Ureter (tissue), 1 donor: ENCODE measurements at regions not wholly inside any gene's neighbourhood (a gene's known extent, or its start where the extent isn't known, plus 50 kb on each side); places are given as distances from the start of the nearest gene placed in this dataset.
A peak's percentile ranks its signal among the peaks of the same experiment; 100 is the strongest.
"Not testable (repeated sequence)": the region's sequence is repeated elsewhere in the genome, so short reads cannot be mapped to it uniquely, and the experiment has no call there.

ENCODE experiments used
- DNase-seq: peaks from one replicate; pipeline ENCODE4 v3.0.0-alpha.2; 2020; ENCODE audit warnings: low spot score
- donor health status: DM: yes; HTN: yes; CAD: no.

DNA sequence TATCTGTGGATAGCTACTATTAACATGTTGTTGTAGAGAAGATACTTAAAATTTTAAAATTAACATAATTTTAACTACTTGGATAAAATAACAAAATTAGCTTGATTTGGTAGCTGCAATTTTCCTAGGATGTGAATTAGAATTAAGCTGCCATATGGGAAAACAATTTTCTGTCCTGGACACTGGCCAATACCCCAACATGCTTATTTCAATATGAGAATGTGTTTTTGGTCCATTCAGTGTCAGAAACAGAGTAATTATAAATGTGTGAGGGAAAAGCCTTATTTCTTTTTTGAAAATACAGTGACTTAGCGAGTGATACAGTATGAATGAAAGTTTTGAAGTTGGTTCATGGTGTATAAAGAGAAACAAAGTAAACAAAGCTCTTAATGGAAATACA lies 948.3 kb upstream of the GYPC start:
- DNase-seq: no peak

DNA sequence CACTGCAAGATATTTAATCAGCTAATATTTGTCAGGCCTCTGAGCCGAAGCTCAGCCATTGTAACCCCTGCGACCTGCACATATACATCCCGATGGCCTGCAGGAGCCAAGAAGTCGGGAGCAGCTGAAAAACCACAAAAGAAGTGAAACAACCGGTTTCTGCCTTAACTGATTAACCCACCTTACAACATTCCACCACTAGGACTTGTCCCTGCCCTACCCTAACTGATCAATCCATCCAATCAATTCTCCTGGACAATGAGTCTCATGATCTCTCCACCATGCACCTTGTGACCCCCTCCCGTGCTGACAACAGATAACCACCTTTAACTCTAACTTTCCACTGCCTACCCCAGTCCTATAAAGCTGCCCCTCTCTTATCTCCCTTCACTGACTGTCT lies 945.4 kb upstream of the GYPC start:
- peak; percentile 48 for DNase-seq

DNA sequence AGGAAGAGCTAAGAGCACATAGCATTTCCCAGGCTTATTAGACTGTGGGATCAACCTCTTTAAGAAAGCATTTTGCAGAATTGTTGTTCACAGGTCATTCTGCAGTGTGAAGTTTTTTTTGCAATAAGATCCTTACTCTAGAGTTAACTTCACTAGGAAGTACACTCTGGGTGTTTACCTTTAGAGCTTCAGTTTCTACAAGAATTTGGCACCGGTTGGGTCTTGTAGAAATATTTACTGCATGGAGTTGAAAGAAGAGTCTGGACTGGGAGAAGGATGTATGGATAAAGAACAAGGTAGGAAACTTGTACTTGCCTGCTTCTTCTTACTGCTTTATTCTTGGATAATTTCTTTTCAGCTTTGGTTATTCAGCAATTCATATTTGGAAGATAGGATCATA lies 944.9 kb upstream of the GYPC start:
- no peak for DNase-seq

DNA sequence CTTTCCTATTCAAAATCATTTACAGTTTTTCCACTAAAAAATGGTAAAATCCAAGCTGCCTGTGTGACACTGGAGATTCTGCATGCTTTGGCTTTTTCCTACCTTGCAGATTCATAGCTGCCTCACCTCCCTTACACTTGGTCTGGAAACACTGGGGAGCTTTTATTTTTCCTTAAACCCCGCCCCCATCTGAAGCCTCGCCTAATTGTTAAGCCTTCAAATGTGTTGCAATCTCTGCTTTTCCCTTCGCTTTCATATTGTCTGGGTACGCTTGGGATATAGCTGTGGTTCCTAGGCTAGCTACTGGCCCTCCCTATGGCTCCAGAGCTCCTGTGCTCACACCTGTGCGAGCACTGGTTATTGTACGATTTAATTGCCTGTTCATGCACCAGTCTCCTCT lies 942.4 kb upstream of the GYPC start:
- no peak for DNase-seq

DNA sequence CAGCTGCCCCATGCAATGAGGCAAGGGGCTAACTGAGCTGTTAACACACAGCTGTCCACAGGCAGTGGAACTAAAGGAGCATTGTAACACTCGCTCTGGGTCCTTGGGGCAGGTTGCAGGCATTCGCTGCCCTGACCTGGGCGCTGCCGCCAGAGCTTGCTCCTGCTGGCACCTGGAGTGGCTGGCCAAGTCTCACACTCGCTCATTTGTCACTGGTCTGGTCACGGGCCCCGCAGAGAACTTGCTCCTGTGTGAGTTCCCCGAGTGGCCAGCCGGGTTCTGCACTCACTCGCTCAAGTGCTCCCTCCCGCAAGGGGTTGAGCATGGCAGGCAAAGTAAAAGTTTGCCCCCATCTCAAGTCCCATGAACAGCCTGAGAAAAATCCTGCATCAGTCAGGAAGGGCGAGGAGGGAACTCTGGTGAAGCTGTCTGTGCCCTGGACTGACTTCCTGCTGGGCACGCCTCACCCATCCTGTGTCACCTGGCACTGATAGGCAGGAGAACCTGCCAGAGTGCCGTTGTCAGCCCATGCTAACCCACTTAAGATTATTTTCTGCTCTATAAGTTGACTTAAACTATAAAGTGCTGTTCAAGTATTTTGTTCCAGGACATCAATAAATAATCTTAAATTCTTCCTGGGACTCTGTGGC lies 934.8 kb upstream of the GYPC start:
- no peak for DNase-seq

DNA sequence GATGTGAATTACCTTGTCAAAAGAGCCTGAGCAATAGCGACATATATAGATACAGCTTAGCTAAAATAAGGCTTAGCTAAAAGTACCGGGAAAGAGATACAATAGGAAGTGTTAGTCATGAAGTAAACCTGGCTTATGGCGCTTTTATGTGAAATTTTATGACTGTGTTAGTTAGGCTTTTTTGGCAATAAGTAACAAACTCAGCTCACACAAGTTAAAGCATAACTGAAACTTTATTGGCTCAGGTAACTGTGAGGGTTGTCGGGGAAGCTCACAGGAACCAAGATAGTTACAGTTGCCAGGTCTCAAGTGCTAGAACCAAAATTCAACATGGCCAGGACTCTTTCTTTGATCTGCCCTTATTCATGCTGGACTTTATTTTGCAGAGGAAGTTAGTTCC lies 925.0 kb upstream of the GYPC start:
- no peak for DNase-seq

DNA sequence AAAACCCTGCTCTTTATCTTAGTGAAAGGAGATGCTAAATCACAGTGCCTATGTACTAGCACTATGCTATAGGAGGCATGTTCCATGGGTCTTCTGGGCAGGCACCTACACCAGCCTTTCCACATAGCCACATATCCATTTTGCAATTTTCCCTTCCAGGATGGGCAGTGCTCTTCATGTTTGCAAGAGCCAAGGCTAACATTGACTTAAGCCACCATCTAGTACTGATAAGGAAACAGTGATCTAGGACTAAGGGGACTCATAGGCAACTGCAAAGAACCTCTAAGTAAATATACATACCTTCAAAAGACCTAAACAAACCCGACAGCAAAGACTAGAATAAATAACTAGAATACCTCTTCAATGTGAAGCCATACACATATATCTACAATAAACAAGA lies 919.7 kb upstream of the GYPC start:
- DNase-seq: no peak

DNA sequence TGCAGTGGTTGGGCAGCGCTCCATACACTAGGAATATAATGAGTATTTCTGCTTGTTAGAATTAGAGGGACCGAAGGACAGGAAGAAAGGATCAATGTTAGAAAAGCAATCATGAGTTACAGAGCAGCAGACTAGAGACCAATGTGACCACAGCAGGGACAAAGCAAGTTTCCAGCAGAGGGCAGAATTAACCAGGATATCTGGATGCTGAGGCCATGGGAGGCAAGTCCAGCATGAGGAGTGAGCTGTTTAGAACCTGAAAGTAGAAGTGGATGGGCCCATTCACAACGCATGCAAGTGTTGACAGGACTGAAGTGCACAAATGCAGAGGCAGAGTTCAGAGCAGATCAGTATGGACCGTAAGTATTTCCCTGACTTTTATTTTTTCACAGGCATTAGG lies 910.4 kb upstream of the GYPC start:
- no peak for DNase-seq

DNA sequence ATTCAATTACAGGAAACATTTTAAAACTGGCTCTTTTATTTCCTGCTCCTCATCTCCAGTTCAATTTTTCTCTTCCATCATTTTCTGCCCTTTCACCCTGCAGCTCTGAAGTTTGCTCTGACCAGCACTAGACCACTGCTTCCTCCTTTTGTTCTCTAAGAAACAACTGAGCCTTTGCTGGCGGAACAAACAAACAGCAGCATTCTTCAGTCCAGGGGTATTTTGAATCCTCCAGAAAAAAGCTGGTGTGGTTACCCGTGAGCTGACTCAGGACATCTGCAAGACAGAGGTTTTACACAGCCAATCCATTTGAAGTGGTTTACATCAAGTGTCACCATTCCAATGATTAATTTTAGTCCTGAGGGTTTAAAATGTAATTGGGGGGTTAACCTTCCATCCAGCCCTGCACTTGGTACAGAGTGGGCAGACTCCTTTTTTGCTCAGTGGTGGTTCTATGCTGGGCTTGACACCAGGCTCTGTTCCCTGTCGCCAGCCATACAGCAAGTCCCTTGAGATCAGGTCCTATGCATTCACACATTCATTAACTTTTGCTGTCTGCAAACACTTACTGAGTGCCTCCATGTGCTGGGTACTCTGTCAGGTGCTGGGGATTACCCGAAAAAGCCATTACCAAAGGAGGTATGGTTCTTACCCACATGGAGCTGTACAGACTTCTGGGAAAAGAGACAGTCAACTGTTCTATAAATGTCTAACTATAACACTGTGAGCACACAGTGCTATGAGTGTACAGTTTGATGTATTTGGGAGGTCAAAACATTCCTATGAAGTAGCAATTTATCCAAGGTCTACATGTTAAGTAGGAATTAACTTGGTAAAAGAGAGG lies 909.4 kb upstream of the GYPC start:
- no peak for DNase-seq

DNA sequence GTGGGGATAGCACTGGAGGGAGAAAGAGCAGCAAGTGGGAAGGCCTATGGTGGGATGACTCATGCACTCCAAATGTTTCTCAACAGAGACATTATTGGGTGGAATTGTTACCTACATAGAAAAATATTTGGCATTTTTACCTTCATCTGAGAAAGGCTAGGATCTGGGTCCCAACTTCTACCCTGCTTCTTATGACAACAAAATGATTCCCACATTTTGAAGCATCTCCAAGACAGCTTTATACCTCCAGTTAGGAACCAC lies 908.9 kb upstream of the GYPC start:
- no peak for DNase-seq

DNA sequence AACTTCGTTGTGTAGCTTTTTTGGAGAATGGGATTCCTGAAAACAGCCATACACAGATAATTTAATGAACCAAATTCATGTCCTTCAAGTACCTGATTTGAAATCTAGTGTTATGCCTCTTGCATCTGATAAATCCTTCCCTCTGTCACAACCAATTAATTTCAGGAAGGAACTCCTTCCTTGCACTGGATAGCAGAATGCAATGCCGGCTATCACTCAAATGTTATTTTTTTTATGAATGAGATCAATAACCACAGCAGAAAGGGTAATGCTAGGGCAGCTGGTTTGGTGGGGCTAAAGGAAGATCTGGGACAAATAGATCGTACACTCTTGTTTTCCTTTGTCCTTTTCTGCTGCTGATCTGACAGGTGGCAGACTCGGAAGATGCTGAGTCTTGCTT lies 899.5 kb upstream of the GYPC start:
- no peak for DNase-seq

DNA sequence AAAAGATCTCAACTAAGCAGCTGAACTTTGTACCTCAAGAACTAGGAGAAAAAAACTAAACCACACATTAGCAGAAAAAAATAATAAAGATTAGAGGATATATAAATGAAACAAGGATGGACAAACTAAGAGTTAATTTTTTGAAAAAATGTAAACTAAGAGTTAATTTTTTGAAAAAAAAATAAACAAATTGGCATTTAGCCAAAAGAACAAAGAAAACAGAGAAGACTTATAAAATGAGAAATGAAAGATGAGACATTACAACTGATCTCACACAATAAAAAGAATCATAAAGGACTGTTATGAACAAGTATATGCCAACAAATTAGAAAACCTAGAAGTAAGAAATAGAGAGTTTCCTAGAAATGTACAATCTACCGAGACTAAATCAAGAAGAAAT lies 859.2 kb upstream of the GYPC start:
- no peak for DNase-seq

DNA sequence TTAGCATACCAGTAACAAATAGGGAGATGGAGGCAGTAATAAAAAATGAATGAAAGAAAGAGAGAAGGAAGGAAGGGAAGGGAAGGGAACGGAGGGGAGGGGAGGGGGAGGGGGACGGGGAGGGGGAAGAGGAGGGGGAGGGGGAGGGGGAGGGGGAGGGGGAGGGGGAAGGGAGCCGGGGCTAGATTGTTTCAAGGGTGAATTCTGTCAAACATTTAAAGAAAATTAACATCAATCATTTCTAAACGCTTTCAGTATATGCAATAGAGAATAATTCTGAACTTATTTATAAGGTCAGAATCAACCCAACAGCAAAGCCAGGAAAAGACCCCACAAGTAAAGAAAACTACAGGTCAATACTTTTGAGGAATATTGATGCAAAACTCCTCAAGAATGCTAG lies 858.8 kb upstream of the GYPC start:
- no peak for DNase-seq

DNA sequence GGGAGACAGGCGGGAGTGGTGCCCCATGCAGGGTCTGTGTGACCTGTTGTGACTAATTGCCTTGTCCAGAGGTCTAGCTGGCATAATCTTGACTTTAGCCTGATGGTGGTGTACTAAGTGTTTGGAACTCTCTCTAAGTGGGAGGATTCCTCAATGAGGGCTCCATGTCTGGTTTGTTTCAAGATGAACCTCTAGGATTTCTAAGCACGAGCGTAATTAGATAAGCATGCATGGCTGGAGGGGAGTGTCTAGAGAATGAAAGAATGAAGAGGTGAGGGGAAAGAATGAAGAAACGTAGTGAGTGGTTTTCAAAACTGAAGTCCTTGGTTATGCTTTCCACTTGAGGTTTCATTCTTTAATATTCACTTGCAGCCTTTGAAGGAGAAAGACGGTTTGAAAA lies 833.2 kb upstream of the GYPC start:
- no peak for DNase-seq

DNA sequence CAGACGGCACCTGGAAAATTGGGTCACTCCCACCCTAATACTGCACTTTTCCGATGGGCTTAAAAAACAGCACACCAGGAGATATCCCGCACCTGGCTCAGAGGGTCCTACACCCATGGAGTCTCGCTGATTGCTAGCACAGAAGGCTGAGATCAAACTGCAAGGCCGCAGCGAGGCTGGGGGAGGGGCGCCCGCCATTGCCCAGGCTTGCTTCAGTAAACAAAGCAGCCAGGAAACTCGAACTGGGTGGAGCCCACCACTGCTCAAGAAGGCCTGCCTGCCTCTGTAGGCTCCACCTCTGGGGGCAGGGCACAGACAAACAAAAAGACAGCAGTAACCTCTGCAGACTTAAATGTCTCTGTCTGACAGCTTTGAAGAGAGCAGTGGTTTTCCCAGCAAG lies 830.2 kb upstream of the GYPC start:
- not testable (repeated sequence) for DNase-seq

DNA sequence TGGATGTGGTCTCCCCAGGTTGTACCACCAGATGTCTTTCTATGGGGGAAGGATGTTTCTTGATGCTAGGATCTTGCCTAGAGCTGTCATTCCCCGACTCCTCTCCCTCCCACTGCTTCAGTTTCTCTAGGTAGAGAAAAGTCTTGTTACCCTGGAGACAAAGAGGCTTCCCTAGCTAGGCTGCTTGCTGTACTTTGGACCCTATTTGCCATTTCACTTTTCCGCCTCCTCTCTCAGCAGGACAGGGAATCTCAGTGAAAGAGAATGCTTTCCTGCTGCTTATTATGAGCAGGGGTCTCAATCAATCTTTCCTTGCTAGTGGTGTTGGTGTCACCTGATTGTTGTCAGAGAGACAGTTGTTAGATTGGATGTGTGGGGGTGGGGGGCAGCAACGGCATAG lies 818.8 kb upstream of the GYPC start:
- no peak for DNase-seq

DNA sequence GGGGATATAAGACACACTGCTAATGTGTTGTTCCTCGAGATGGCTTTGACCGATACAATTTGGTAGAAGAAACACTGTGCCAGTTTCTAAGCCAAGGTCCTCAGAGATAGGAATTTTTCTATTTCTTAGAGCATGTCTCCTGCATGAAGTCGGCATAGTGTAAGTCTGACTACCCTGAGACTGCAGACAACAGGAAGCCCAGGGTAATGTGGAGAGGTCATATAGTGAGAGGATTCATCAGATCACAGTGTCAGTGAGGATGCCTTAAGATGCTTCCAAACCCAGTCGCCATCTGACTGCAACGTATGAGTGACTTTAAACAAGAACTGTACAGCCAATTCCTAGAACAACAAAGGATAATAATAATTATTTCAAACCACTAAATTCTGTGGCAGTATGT lies 818.3 kb upstream of the GYPC start:
- DNase-seq: no peak

DNA sequence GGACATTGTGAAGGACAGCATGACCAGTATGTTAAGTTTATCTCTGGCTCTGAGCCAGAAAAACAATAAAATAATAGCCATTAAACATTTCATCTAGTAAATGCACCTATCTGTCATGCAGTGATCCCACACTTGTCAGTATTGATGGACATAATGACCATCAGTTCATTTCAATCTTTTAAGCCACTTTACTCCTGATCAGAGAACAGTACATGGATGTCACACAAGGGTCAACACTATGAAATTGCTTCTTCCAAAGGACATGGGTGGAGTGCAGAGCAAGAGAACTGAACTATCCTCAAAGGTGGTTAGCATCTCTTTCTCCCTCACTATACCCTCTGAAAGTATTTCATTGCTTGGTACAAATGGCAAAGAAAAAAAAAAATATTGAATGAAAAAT lies 816.0 kb upstream of the GYPC start:
- DNase-seq: no peak

DNA sequence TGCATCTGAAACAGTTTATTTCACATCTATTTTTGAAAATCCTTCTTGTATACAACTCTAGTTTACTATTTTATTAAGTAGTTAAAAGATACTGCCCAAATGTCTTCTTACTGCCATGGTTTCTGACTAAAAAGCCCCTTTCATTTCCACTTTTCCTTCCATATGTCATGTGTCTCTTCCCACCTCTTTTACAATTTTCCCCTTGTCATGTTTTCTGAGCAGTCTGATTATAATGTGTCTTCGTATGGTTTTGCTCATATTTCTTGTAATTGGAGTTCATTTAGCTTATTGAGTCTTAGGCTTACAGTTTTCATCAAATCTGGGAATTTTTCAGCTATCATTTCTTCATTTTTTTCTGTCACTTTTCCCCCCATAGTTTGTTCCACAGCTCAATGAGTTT lies 813.9 kb upstream of the GYPC start:
- no peak for DNase-seq

DNA sequence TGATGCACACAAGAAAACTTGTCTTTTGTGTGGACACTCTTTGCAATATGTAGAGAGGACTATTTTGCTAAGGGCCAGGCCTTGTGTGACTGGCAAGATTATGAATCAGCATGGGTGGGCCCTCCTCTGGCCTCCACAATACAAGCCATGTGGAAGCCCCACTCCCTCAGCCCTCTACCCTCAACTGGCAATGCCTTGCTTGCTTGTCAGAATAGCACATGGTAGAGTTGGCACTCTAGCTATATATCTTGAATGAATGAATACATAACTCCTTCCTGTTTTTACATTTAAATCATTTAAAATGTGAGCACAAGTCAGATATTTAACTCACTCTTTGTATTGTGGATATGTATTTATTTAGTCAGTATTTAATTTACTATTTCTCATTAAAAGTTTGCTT lies 805.4 kb upstream of the GYPC start:
- no peak for DNase-seq

DNA sequence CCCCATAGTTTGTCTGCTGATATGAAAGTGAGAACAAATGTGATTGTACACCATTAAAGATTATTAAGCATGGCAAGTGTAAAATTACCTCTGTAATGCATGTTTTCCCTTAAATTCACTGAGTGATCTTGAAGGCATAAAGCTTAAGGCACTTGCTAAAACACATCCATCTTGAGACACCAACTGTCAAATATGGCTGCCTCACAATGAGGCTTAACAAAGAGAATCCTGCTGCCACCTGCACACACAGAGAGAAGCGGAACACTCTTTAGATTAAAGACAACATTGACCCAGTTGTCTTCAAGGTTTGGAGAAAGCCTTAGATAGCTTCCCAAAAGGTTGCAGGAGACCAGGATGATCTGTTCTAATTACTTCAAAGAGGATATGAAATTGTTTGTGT lies 803.6 kb upstream of the GYPC start:
- no peak for DNase-seq

DNA sequence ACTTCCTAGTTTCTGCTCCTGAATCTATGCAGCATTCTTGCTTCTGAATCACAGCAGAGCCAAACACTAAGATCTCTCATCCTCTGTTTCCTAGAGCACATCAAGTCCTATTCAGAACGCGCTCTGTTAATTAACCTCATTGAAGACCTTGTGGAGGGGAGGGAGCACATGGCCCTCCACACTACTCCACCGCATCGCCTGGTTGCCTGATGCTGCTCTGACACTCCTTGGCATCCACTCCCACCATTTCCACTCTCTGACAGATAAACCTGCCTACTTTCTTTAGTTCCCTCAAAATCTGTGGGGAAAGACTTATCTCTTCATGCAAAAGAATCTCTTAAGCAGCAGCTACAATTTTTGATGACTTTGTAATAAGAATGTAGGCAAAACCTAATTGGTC lies 802.3 kb upstream of the GYPC start:
- no peak for DNase-seq

DNA sequence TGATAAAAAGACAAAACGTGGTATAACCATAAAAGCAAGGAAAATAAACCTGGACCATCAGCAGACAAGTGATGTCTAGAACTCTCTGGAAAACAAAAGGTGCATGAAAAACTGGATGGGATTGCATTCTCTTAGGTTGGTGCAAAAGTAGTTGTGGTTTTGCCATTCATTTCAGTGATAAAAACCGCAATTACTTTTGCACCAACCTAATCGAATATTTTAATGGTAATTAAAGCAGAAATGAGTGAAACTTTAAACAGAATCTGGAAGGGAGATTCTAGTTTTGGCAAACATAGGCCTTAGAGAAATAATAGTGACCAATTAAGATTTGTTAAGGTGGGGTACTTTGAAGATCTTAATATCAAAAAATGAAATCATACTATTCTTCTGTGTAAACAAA lies 800.8 kb upstream of the GYPC start:
- no peak for DNase-seq
